Activated naive CD8-positive, alpha-beta T cell treated with anti-CD3 and anti-CD28 coated beads, Interleukin-2, amount 10 ng/mL, durations not matched to agents 7 days and 5 days (primary cell): ENCODE measurements at regions not wholly inside any gene's neighbourhood (a gene's known extent, or its start where the extent isn't known, plus 50 kb on each side); places are given as distances from the start of the nearest gene placed in this dataset.
"Not testable (repeated sequence)": the region's sequence is repeated elsewhere in the genome, so short reads cannot be mapped to it uniquely, and the experiment has no call there.

ENCODE experiments used
- ATAC-seq: fragments of 150-1000 bp; cut with Tn5 transposase; one replicate; pipeline ENCODE4 v1.10.0; 2021; ENCODE audit warnings: low read depth, moderate library complexity
- POLR2A ChIA-PET: fragments of 350-600 bp; sonication (Branson Sonifier 250); formaldehyde crosslinking; loops from one replicate; lab custom pipeline; 2021; ENCODE audit warnings: antibody characterized with exemption; lab: Charles Lee
- DNase-seq: peaks from one replicate; pipeline ENCODE4 v3.0.0; 2021
- H3K27ac Mint-ChIP-seq: one replicate; pipeline ENCODE4 v1.8.0; 2022; ENCODE audit warnings: mild to moderate bottlenecking, mixed read lengths
- H3K27me3 Mint-ChIP-seq: one replicate; pipeline ENCODE4 v1.8.0; 2022; ENCODE audit warnings: mild to moderate bottlenecking, moderate library complexity, mixed read lengths
- H3K36me3 Mint-ChIP-seq: one replicate; pipeline ENCODE4 v1.8.0; 2021; ENCODE audit warnings: mild to moderate bottlenecking, mixed read lengths
- H3K4me1 Mint-ChIP-seq: one replicate; pipeline ENCODE4 v1.8.0; 2021; ENCODE audit warnings: mixed read lengths
- H3K4me3 Mint-ChIP-seq: one replicate; pipeline ENCODE4 v1.8.0; 2022; ENCODE audit warnings: mild to moderate bottlenecking, moderate library complexity, mixed read lengths
- H3K9me3 Mint-ChIP-seq: one replicate; pipeline ENCODE4 v1.8.0; 2021; ENCODE audit warnings: mixed read lengths

DNA sequence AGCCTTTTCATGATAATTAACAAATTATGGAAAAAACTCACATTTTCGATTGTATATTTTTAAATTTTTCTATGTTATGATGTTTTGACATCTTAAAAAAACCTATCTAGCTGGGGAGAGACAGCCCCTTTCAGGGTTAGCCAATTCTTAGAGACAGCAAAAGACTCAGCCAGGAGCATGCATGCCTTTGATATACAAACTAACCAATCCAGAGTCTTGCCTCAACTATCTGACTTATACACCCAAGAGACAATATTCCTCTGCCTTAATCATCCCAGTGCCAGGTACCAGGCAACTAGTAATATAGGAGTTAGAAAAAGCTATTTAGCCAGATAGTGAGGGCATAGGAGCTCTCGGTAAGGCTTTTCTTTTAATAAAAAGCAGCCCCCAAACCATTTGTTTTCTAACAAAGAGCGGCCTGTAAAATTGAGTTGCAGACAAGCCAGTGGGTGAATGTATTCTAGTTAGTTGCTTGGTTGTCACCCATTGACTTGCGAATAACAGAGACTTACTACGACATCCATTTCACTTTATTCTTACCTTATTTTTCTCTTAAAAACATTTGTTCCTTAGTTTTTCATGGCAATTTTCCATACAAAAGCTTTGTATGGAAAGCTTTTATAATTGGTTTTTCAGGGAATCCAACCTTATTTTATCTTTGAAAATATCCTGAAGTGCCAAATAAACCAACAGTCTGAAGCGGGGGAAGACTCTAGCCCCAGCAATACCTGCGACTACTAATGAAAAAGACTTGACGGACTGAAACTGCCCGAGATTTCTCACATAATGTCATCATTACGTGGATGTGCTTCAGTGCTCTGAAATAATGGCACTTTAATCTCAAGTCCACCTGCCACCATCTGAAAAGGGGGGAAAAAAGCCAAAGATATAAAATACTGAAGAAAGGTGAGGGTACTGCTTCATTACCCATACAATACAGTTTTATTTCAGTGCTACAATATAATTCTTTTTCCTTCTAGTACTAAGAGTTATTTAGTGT lies 64.6 kb upstream of the ATP2C1 start:
- H3K36me3 Mint-ChIP-seq = no peaks in the 10 kb centered on the region
- no peak for DNase-seq
- no peak for ATAC-seq
- H3K9me3 Mint-ChIP-seq = no peaks in the 10 kb centered on the region
- POLR2A ChIA-PET = no interaction called here
- no peak overlapping the region for H3K4me3 Mint-ChIP-seq
- H3K27ac Mint-ChIP-seq = no peak overlapping the region
- H3K4me1 Mint-ChIP-seq = no peaks in the 10 kb centered on the region
- H3K27me3 Mint-ChIP-seq = peaks cover 18% of the 10 kb centered on the region

- POLR2A ChIA-PET = no interaction called here
These were observed 62.0 kb upstream of the ATP2C1 start for GRCh38 chr3:130831719-130832400.

DNA sequence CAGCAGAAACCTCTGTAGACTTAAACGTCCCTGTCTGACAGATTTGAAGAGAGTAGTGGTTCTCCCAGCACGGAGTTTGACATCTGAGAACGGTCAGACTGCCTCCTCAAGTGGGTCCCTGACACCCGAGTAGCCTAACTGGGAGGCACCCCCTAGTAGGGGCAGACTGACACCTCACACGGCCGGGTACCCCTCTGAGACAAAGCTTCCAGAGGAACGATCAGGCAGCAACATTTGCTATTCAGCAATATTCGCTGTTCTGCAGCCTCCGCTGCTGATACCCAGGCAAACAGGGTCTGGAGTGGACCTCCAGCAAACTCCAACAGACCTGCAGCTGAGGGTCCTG lies 61.5 kb upstream of the ATP2C1 start:
- H3K4me1 Mint-ChIP-seq, H3K27ac Mint-ChIP-seq, POLR2A ChIA-PET, H3K9me3 Mint-ChIP-seq, H3K4me3 Mint-ChIP-seq, H3K36me3 Mint-ChIP-seq, ATAC-seq, DNase-seq: not testable (repeated sequence)
- H3K27me3 Mint-ChIP-seq = peaks cover 18% of the 10 kb centered on the region

More at GRCh38 chr3:130831719-130832400, 62.0 kb upstream of the ATP2C1 start:
- Mint-ChIP-seq H3K4me1 (no peaks in the 10 kb centered on the region), H3K36me3 (no peaks in the 10 kb centered on the region), H3K9me3 (no peaks in the 10 kb centered on the region), H3K27me3 (peaks cover 18% of the 10 kb centered on the region), H3K4me3 (no peak overlapping the region), H3K27ac (no peak overlapping the region)
- no peak for ATAC-seq
- DNase-seq = no peak

DNA sequence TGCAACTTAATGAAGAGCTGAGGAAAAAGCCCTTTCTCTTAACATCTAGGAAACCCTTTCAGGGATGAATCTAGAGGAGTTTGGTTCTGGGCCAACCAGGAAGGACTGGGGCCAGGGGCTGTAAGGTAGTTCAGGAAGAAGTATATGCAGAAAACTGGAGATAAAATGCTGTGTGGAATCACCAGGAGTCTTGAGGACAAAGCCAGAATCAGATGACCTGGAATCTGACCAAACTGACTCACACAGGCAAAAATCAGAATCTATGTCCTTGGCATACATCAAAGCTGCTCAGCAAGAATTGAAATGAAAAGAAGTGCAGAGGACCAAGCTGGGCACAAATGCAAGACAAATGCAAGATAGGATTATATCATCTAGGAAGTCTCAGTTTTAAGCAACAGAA lies 59.4 kb upstream of the ATP2C1 start:
- Mint-ChIP-seq H3K4me3 (no peak overlapping the region), H3K36me3 (no peaks in the 10 kb centered on the region), H3K27ac (no peak overlapping the region), H3K9me3 (no peaks in the 10 kb centered on the region), H3K27me3 (peaks cover 18% of the 10 kb centered on the region), H3K4me1 (no peaks in the 10 kb centered on the region)
- no peak for DNase-seq
- POLR2A ChIA-PET = interaction anchor here (0.6 kb wide), 1 partner anchor 148 kb away, joined by 3 read pairs; no protein-coding TSS in a partner anchor
- ATAC-seq = no peak

- no peaks in the 10 kb centered on the region for H3K9me3 Mint-ChIP-seq
- POLR2A ChIA-PET = no interaction called here
- no peaks in the 10 kb centered on the region for H3K36me3 Mint-ChIP-seq
- H3K27me3 Mint-ChIP-seq = peaks cover 18% of the 10 kb centered on the region
- no peak for ATAC-seq
- H3K27ac Mint-ChIP-seq = no peak overlapping the region
- no peak for DNase-seq
- no peak overlapping the region for H3K4me3 Mint-ChIP-seq
- peaks cover 3% of the 10 kb centered on the region for H3K4me1 Mint-ChIP-seq
These were observed 58.4 kb upstream of the ATP2C1 start for GRCh38 chr3:130835483-130835882.

DNA sequence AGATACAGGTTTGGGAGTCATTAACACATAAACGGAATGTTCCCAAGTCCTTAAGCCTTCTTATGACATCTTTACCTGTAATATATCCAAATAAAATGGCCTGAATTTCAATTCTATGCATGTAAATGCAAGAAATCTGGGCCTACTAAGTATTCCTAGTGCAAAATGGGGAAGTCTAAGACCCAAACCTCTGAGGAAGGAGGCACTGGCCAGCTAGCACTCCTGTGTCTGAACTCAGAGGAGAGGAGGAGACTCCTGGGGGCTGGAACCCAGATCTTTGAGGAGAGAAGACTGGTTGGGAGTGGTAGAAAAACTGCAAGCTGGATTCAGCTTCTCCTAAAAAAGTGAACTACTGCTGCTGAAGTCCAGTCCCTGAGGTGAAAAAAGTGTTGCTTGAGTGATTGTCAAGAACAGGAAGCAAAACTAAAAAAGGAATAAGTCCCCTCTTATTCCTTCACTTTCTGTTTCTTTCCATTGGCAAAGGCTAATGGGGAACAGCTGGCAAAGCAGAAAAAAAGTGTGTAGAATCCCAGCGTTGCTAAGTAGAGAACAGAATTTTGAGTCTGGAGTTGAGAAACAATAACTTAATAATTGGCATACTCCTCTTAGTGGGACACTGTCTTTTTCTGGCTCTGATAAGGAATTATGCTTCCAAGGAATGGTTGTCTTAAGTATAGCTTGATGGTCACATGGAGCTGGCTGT lies 54.8 kb upstream of the ATP2C1 start:
- POLR2A ChIA-PET = no interaction called here
- peaks cover 3% of the 10 kb centered on the region for H3K27me3 Mint-ChIP-seq
- ATAC-seq (no peak), DNase-seq (no peak)
- peaks cover 3% of the 10 kb centered on the region for H3K4me1 Mint-ChIP-seq
- no peaks in the 10 kb centered on the region for H3K36me3 Mint-ChIP-seq
- H3K27ac Mint-ChIP-seq = no peak overlapping the region
- no peak overlapping the region for H3K4me3 Mint-ChIP-seq
- no peaks in the 10 kb centered on the region for H3K9me3 Mint-ChIP-seq

DNA sequence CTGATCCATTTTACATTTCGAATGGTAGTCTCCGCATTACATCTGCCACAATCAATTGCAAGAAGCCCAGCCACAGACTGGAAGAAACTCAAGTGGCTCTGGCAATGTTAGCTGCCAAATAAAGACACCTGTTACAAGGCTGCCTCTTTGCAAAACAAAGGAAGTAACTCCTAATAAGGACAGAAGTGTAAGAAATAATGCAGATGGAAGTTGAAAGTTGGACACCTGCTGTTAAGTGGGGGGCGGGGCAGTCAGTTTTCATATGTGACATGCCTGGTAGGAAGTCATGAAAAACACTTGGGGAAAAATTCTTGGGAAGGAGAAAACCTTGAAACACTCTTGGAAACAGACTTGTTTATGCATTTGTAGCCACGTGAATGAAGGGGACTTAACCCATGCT lies 54.1 kb upstream of the ATP2C1 start:
- peaks cover 3% of the 10 kb centered on the region for H3K4me1 Mint-ChIP-seq
- H3K36me3 Mint-ChIP-seq = no peaks in the 10 kb centered on the region
- POLR2A ChIA-PET = no interaction called here
- ATAC-seq (no peak), DNase-seq (no peak)
- no peak overlapping the region for H3K4me3 Mint-ChIP-seq
- H3K9me3 Mint-ChIP-seq = no peaks in the 10 kb centered on the region
- no peak overlapping the region for H3K27ac Mint-ChIP-seq
- H3K27me3 Mint-ChIP-seq = peaks cover 2% of the 10 kb centered on the region

GRCh38 chr3:130841357-130841756 lies 52.5 kb upstream of the ATP2C1 start:
- POLR2A ChIA-PET = no interaction called here
- no peaks in the 10 kb centered on the region for H3K9me3 Mint-ChIP-seq
- no peak overlapping the region for H3K27ac Mint-ChIP-seq
- H3K27me3 Mint-ChIP-seq = peaks cover 2% of the 10 kb centered on the region
- no peaks in the 10 kb centered on the region for H3K36me3 Mint-ChIP-seq
- DNase-seq (no peak), ATAC-seq (no peak)
- H3K4me3 Mint-ChIP-seq = no peak overlapping the region
- H3K4me1 Mint-ChIP-seq = peaks cover 3% of the 10 kb centered on the region

GRCh38 chr3:130843441-130843840 lies 50.4 kb upstream of the ATP2C1 start:
- ATAC-seq (no peak), DNase-seq (no peak)
- no peaks in the 10 kb centered on the region for H3K9me3 Mint-ChIP-seq
- H3K36me3 Mint-ChIP-seq = no peaks in the 10 kb centered on the region
- no peak overlapping the region for H3K27ac Mint-ChIP-seq
- no peak overlapping the region for H3K4me3 Mint-ChIP-seq
- peaks cover 2% of the 10 kb centered on the region for H3K27me3 Mint-ChIP-seq
- H3K4me1 Mint-ChIP-seq = peaks cover 3% of the 10 kb centered on the region
- POLR2A ChIA-PET = no interaction called here
